ENCODE measurements at regions not wholly inside any gene's neighbourhood (a gene's known extent, or its start where the extent isn't known, plus 50 kb on each side); places are given as distances from the start of the nearest gene placed in this dataset.

GRCh38 chr2:120942658-120943057, 207.0 kb downstream of the GLI2 start:
- H3K27me3 ChIP-seq (ENCODE audit: control insufficient read depth, insufficient read depth, low read length), result no peaks in the 10 kb centered on the region
- no peak for TF ChIP-seq CTCF (IDR thresholded peaks at IDR 0.05; ENCODE audit: insufficient read depth, low read length, poor library complexity, severe bottlenecking)
- no peak for DNase-seq (ENCODE audit: low read depth)
- no peaks in the 10 kb centered on the region for H3K36me3 ChIP-seq (ENCODE audit: control insufficient read depth, insufficient read depth, low read length)
- no peak overlapping the region for H3K4me3 ChIP-seq (ENCODE audit: low read depth, low read length)

GRCh38 chr2:120943403-120944034, 207.9 kb downstream of the GLI2 start:
- Histone ChIP-seq H3K36me3 (ENCODE audit: control insufficient read depth, insufficient read depth, low read length) (no peaks in the 10 kb centered on the region), H3K27me3 (ENCODE audit: control insufficient read depth, insufficient read depth, low read length) (no peaks in the 10 kb centered on the region), H3K4me3 (ENCODE audit: low read depth, low read length) (no peak overlapping the region)
- DNase-seq (ENCODE audit: low read depth), result no peak
- no peak for TF ChIP-seq CTCF (IDR thresholded peaks at IDR 0.05; ENCODE audit: insufficient read depth, low read length, poor library complexity, severe bottlenecking)

- no peak for DNase-seq (ENCODE audit: low read depth)
- Histone ChIP-seq H3K4me3 (ENCODE audit: low read depth, low read length) (no peak overlapping the region), H3K27me3 (ENCODE audit: control insufficient read depth, insufficient read depth, low read length) (no peaks in the 10 kb centered on the region), H3K36me3 (ENCODE audit: control insufficient read depth, insufficient read depth, low read length) (no peaks in the 10 kb centered on the region)
- no peak for TF ChIP-seq CTCF (IDR thresholded peaks at IDR 0.05; ENCODE audit: insufficient read depth, low read length, poor library complexity, severe bottlenecking)
Measured at GRCh38 chr2:120944575-120944974, 208.9 kb downstream of the GLI2 start.

GRCh38 chr2:120945091-120945490, 209.4 kb downstream of the GLI2 start:
- Histone ChIP-seq H3K4me3 (ENCODE audit: low read depth, low read length) (no peak overlapping the region), H3K36me3 (ENCODE audit: control insufficient read depth, insufficient read depth, low read length) (no peaks in the 10 kb centered on the region), H3K27me3 (ENCODE audit: control insufficient read depth, insufficient read depth, low read length) (no peaks in the 10 kb centered on the region)
- TF ChIP-seq CTCF (IDR thresholded peaks at IDR 0.05; ENCODE audit: insufficient read depth, low read length, poor library complexity, severe bottlenecking), result no peak
- DNase-seq (ENCODE audit: low read depth), result no peak

- Histone ChIP-seq H3K36me3 (ENCODE audit: control insufficient read depth, insufficient read depth, low read length) (no peaks in the 10 kb centered on the region), H3K27me3 (ENCODE audit: control insufficient read depth, insufficient read depth, low read length) (no peaks in the 10 kb centered on the region), H3K4me3 (ENCODE audit: low read depth, low read length) (no peak overlapping the region)
- no peak for DNase-seq (ENCODE audit: low read depth)
- no peak for TF ChIP-seq CTCF (IDR thresholded peaks at IDR 0.05; ENCODE audit: insufficient read depth, low read length, poor library complexity, severe bottlenecking)
Measured at GRCh38 chr2:120945832-120946499, 210.3 kb downstream of the GLI2 start.

GRCh38 chr2:120947327-120947726, 211.7 kb downstream of the GLI2 start:
- DNase-seq (ENCODE audit: low read depth), result no peak
- no peaks in the 10 kb centered on the region for H3K27me3 ChIP-seq (ENCODE audit: control insufficient read depth, insufficient read depth, low read length)
- no peak overlapping the region for H3K4me3 ChIP-seq (ENCODE audit: low read depth, low read length)
- no peaks in the 10 kb centered on the region for H3K36me3 ChIP-seq (ENCODE audit: control insufficient read depth, insufficient read depth, low read length)
- TF ChIP-seq CTCF (IDR thresholded peaks at IDR 0.05; ENCODE audit: insufficient read depth, low read length, poor library complexity, severe bottlenecking), result no peak

All from kidney epithelial cell (primary cell).